GM18511 (cell line): ENCODE measurements at regions not wholly inside any gene's neighbourhood (a gene's known extent, or its start where the extent isn't known, plus 50 kb on each side); places are given as distances from the start of the nearest gene placed in this dataset.
"Not testable (repeated sequence)": the region's sequence is repeated elsewhere in the genome, so short reads cannot be mapped to it uniquely, and the experiment has no call there.

Source experiments
- ATAC-seq: cut with Tn5 transposase; IDR thresholded peaks from one replicate; pipeline ENCODE4 v1.9.1; 2021; ENCODE audit warnings: mild to moderate bottlenecking, moderate library complexity; ENCODE audit not compliant: unreplicated experiment

DNA sequence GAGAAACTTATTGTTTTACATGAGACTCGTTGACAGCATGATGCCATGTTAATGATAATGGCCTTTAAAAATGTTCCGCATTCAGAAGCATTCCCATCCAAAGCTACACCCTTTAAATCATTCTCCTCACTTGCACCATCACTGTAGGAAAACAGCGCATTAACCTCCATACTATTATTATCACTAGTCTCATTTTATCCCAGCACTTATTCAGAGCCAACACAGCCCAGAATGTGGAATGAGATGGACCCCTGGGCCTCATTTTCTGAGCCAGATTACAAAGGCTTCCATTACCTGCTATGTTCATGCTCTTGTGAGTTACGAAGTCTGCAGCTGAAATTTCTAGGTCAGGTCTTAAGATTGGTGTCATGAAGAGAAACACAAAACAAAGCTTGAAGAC is 159.4 kb downstream of the HS3ST3A1 start:
- no peak for ATAC-seq

DNA sequence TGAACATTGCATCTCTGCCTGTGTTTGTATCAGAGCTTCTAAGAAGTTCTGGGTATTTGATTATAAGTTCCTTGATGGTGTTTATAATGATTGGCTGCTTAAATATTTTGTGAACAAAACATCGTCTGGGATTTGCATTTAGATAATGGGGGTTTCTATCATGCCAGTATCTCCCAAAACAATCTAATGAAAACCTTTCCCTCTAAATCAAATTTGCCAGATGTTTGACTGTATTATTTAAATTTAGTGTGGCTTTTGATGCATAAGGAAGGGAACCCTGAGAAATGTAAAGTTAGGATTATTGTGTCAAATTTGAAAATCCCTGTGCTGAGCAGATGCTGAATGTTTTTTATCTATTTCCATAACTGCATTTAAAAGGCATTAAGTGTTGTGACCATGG is 159.9 kb downstream of the HS3ST3A1 start:
- no peak for ATAC-seq

DNA sequence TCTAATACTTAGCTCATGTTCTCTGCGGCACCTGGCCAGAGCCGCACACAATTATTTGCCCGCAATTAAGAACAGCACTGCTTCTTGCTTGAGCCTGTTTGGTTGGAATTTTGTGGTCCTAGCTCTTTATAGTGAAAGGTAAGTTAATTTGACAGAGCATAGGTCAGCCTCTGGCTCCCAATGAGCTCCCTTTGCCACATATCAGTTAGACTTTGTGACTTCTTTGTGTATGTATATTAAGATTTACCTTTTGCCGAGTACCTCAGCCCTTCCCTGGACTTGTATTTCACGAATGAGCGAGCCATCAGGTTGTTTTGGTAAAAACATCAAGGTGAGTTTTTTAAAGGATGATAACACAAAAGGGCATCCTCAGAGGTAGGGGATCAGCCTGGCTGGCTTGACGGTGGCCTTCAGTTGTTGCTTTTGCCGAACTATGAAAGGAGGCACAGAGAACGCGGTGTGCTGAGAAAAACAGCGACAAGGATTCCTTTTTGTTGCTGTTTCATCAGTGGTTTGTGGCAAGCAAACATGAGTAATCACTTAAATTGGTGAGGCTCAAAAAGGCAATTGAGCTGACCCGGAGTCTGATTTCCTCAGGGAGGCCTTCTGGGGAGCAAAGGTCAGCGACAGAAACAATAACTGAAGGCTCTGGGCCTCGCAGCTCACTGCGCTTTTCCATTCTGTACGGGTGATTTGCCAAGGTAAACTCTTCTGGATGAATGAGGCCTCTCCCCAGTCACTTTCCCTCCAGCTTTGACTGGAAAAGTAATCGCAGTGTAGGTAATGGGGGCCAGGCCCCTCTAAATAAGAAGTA is 163.6 kb downstream of the HS3ST3A1 start:
- ATAC-seq = no peak

DNA sequence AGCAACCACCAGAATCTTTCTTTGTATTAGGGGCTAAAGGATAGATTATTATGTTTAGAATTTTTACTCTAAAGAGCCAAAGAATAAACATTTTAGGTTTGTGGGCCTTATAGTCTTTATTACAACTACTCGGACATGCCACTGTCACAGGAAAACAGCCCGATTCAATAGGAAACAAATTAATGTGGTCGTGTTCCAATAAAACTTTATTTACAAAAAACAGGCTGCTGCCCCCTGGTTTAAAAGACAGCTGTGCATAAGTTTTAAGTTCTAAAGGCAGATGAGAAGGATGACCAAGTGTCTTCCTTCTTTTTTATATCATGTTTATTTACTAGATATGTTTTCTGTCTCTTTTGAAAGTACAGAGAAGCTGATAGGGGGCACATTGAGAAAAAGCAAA is 166.5 kb downstream of the HS3ST3A1 start:
- no peak for ATAC-seq

DNA sequence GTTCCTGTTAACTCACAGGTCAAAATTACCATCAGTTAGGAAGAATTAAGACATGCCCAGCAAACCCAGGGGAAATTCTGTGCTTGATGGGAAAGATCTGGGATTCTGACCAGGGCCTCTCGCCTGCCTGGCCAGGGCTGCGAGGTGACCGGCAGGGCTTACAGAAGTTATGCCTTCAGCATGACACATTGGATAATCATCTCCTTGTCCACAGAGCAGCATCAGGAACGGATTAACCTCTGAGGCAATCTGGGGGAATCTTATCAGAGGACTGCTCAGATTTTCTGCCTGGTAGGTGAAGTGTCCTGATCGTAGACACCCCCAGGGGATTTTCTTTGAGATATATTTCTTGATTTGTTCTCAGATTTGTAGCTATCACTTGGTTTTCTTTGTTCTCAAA is 172.5 kb downstream of the HS3ST3A1 start:
- ATAC-seq = no peak

DNA sequence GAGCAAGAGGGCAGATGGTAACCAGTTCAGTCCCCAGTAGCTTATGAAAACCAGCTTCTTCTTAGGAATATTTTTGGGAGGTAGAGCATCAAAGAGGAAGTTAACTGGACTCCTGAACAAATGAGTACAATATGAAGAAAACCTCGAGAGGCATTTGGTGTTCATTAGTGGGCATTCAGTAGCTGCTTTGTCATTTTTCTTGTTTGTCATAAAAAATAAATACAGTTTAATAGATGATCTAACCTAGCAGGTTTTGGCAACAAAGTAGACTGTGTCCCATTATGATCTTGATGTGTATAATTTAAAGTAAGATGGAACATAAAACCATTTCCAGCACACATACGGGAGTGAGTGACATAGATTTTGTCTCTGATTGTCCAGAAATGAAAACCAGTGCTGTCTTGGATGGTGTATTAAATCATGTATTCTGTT is 173.1 kb downstream of the HS3ST3A1 start:
- no peak for ATAC-seq

DNA sequence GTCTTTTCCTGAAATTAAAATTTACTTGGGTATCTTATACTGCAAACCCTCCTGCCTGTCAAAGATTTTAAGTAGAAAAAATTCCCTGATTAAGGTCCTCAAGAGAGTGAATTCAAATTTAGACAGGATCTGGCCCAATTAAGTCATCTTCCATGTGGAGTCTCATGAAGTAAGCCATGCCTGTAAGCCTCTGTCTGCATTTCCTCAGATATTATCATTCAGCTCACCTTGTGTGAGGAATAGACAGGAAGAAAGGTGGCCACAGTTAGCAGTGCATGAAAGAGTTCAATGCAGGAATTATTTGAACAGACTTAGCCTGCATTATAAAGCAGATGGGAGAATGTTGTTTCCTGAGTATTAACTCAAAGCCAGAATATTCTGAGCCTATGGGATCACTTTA is 174.7 kb downstream of the HS3ST3A1 start:
- ATAC-seq = no peak

DNA sequence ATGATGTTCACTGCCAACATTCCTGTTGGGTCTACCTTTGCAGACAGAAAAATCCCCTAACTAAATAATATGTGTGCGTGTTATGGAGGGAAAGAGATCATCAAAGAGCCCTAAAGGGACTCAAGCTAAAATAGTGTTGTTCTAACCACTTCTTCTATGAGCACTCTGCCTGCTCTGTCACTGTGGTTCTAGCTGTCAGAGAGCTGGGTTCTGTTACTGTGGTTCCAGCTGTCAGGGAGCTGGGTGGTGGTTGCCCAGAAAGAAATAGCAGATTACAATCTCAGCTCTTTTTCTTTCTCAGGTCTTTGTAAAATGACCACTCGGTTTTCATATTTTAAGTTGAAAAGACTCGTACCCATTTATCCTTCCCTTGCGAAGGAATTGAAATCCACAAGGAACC is 176.3 kb downstream of the HS3ST3A1 start:
- ATAC-seq = no peak

DNA sequence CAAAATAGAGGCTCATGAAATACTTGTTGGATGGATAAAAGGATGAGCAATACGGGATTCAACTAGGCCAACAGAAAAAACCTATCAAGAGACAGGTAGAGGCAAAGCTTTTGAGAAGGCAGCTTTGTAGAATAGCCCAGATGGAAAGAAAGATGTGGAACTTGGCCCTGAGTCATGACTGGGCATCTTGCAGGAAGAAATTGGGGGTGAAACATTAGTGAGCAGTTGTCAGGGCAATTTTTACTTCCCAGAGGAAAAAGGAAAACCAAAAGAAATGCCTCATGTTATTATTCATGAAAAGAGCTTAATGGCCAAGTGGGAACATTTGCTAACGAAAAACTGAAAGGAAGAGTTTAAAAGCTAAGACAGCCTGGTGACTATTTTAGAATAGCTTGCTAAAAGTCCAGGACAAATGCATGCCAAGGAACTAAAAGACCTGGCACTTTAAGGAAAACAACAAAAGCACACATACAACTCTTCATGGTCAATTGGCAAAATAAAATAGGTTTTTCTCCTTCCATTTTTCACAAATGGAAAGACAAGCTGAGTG is 180.1 kb downstream of the HS3ST3A1 start:
- no peak for ATAC-seq

DNA sequence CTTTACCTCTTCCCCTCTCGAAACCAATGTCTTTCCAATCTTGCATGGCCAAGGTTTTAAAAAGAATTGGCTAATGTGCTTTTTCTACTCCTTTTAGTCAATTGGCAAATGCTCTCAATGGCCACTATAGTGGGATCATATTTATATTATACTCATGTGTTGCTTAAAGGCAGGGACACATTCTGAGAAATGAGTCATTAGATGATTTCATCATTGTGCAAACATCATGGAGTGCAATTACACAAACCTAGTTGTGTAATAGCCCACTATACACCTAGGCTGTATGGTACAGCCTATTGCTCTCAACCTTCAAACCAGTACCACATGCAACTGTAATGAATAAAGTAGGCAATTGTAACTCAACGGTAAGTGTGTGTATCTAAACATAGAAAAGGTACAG is 180.9 kb downstream of the HS3ST3A1 start:
- no peak for ATAC-seq

DNA sequence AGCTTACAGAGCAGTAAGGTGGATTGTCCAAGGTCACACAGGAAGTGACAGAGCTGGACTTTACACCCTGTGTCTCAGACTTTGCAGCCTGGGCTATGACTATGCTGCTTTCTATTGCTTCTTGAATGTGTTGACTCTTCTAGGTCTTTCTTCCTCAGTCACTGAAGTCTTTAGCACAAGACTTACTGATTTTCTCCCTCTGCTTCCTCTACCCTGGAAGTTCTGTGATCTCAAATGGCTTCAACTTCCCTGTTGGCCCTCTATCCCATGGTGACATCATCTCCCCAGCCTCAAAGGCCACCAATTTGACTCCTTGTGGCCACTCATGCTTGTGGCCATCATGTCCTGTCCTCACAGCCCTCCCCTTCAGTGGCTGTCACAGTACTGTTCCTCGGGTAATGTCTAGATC is 181.3 kb downstream of the HS3ST3A1 start:
- ATAC-seq = no peak

DNA sequence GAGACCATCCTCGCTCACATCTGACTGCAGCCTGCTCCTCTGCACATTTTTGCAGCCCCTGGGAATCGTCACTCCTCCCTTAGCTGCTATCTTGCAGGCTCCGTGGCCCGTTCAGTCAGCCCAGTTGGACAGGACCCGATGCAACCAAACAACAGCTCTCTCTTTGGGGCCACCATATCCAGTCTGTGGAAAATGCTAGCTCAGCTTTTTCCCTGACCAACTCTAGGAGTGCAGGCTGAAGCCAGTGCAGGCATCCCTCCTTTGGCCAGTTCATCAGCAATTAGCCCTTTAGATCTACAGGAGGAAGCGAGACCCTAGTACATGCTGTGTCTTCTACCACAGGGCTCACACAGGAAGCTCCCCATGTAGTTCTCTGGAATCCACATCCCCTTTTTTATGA is 182.1 kb downstream of the HS3ST3A1 start:
- no peak for ATAC-seq

DNA sequence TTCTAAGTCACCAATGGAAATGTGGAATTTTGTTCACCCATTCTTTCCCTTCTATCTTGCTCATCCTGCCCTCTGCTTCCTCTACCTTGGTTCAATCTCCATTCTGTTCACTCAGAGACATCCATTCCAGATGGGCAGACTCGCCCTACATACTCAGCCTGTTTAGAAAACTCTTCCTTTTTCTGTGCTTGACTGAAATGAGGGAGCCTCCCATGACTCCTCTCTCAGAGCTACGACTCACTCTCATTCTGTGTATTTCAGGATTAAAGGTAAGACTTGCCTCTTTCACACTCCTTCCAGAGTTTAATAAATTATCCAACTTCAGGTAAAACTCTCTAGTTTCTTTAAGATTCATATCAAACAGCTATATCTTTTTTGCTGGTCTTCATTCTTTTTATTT is 182.8 kb downstream of the HS3ST3A1 start:
- no peak for ATAC-seq

DNA sequence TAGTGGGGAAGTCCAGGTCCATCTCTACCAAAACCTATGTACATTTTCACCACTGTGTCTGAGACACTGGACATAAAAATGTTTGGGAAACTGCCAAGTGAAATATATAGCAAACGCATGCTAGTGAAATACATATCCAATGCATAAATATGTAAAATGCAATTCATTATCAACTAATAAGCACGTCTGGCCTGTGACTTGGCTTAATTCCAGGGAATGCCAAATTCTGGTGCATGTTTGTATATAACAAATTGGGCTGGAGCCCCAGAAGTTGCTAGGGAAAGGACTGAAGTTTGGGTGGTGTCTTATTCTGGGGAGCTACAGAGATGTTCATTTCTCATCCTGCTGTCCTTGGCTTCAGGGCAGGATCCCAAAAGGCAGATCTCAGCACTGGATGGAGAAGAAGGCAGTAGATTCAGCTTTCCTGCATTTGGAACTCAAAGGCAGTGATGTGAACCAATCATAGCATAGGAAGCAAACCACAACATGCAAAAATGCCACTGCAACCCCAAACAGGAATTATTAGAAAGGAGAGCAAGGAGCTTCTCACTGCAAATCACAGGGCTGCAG is 184.3 kb downstream of the HS3ST3A1 start:
- no peak for ATAC-seq

DNA sequence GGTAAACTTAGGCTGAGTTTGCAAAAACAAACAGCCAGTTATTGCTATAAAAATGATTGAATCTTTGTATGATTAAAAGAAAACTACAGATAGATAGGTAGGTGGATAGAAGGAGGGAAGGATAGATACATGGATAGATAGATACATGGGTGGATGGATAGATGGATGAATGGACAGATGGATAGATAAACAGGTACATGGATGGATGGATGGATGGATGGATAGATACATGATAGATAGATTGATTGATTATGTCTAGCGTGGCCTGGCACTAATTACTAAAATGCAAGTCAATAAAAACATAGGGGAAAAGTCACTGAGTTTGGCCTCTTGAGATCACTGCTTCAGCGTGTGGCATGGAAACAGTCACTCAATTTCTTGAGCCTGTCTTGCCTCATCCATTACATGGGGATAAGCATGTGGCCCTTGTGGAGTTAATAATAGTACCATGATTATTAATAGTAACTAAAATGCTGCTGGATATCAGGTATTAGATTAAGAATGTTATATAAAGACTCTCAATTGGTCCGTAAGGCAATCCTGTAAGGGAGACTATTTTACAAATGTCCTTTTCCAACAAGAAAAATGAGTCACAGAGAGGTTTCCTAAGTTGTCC is 184.9 kb downstream of the HS3ST3A1 start:
- no peak for ATAC-seq

DNA sequence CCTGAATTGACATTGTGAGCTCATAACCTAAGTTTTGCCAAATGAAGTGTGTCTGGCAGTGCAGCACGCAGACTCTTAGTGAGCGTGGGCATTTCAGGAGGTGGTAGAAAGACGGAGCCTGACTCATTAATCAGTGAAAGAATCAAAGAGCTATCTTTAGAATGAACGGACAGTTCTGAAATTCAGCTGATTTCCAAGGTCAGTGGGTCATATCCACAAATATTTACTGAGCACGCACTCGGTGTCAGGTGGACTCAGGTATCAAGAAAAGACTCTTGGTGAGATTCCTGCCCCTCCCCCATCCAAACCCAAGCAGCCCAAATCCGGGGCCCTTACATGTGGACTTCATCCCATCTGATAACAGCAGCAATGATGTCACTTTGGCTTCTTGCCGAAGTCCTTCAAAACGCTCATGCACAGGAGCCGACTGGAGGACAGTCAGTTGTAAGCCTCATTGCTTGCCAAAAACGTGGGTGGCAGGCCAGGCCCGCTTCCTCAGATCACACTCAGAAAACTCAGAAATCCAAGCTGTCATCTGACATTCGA is 185.8 kb downstream of the HS3ST3A1 start:
- ATAC-seq = no peak

DNA sequence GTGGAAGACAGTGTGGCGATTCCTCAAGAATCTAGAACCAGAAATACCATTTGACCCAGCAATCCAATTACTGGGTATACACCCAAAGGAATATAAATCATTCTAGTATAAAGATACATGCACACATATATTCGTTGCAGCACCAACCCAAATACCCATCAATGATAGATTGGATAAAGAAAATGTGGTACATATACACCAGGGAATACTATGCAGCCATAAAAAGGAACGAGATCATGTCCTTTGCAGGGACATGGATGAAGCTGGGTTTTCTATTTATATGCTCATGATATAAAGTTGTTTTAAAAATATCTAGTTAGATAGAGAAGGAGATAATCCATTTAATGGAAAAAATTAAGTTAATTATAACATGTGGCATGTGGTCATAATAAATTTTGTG is 186.5 kb downstream of the HS3ST3A1 start:
- not testable (repeated sequence) for ATAC-seq

DNA sequence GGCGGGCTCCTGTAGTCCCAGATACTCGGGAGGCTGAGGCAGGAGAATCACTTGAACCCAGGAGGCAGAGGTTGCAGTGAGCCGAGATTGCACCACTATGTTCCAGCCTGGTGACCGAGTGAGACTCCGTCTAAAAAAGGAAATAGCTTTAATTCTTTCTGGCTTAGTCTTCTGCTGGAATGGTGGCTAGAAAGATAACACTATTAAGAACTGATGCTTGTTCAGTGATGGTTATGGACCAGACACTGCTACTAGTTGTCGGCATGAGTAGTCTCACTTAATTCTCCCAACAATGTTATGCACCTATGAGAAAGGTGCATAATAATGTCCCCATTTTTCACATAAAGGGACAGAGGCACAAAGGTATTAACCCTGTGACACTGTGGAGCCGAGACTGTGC is 188.7 kb downstream of the HS3ST3A1 start:
- ATAC-seq = no peak

DNA sequence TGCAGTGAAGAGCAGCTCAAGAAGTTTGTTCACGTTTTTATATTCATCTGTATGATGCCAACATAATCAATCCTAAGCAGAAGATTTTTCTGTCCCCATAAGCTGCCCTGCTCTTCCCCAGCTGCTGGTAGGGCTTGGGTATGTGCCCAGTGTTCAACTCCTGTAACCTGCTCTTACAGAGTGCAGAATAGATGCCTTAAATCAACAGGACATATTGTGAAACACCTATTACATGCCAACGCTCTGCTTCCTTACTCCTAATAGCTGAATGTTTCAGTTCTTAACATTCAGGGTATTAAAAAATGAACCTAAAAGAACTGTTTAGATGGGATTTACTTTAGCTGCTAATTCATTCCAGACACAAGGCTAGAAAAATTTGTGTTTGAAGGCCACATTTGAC is 190.9 kb downstream of the HS3ST3A1 start:
- no peak for ATAC-seq

DNA sequence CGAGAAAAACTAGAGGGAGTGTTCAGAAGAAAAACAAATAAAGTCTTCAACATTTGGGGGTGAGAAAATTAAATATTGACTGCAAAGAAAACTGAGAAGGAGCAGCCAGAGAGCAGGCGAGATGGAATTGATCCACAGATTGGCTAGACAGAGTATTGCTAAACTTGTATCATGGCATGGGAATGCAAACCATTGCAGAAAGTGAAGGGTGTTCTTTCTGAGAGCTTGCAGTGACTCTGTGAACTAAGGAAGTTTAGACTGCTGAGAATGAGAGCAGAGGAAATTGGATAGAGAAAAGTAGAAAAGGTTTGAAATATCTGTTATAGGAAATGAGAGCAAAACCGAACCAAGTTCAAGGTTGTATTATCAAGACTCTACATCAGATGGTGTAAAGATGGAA is 191.5 kb downstream of the HS3ST3A1 start:
- no peak for ATAC-seq

DNA sequence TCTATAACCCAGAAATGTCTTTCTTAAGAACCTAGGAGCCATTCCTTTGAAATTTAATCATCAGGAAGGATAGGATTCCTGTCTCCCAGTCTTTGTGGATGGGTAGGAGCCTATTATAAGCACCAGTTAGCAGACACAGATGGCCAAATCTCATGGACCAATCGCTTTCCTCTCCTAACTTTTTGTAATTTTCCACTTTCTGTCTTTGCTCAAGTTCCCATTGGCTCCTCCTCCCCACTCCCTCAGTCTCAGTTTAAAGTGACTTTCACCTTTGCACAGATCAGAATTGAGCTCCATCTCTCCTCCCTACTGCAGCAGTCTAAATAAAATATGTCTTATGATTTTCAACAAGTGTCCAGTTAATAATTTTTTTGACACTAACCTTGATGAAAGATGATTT is 192.3 kb downstream of the HS3ST3A1 start:
- no peak for ATAC-seq

DNA sequence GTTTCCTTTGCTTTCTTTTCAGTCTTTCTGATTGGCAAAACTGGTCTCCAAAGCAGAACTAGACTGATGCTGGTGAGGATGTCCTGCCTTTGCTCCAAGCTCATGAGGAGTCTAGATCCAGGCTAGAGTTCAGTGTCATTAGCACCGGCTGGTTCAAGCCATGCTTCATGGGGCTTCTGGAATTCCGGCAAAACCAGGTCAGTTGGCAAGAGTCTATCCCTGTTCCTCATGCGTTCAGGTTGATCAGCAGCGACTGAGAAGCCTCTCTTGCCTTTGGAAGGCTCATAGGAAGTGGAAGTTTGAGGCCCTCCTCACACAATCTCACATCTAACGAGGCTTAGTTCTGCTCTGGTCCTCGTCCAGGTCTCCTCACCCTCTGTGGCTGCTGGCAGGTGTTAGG is 194.3 kb downstream of the HS3ST3A1 start:
- no peak for ATAC-seq
